Thymus (tissue), 11 donors: ENCODE measurements at regions not wholly inside any gene's neighbourhood (a gene's known extent, or its start where the extent isn't known, plus 50 kb on each side); places are given as distances from the start of the nearest gene placed in this dataset.
A peak's percentile ranks its signal among the peaks of the same experiment; 100 is the strongest.

Experiments used
- DNase-seq, 9 donors: peaks; one replicate each; pipeline ENCODE4 v3.0.0-alpha.2; 2013; ENCODE audit warnings: low spot score in 9 of 9, low read depth in 6 of 9, missing footprints in 1 of 9
- H3K27ac ChIP-seq, 2 donors: one replicate each; pipeline ENCODE4 v1.5.1; 2013; ENCODE audit warnings: control low read depth in 1 of 2, low read depth in 1 of 2, low read length in 1 of 2, mild to moderate bottlenecking in 1 of 2, moderate library complexity in 1 of 2
- H3K27me3 ChIP-seq, 2 donors: one replicate each; pipeline ENCODE4 v1.5.1; 2013; ENCODE audit warnings: low read length in 1 of 2; ENCODE audit not compliant: control insufficient read depth in 2 of 2, insufficient read depth in 1 of 2
- H3K36me3 ChIP-seq, 2 donors: one replicate each; pipeline ENCODE4 v1.5.1; 2013; ENCODE audit warnings: low read length in 1 of 2, mild to moderate bottlenecking in 1 of 2, moderate library complexity in 1 of 2; ENCODE audit not compliant: control insufficient read depth in 2 of 2, insufficient read depth in 2 of 2
- H3K4me1 ChIP-seq, 2 donors: one replicate each; pipeline ENCODE4 v1.5.1; 2013; ENCODE audit warnings: low read length in 2 of 2; ENCODE audit not compliant: control insufficient read depth in 2 of 2, insufficient read depth in 2 of 2
- H3K4me3 ChIP-seq, 2 donors: one replicate each; pipeline ENCODE4 v1.5.1; 2013; ENCODE audit warnings: low read length in 2 of 2, control low read depth in 1 of 2, mild to moderate bottlenecking in 1 of 2
- H3K9me3 ChIP-seq, 2 donors: one replicate each; pipeline ENCODE4 v1.5.1; 2013; ENCODE audit warnings: low read length in 1 of 2, mild to moderate bottlenecking in 1 of 2; ENCODE audit not compliant: control insufficient read depth in 2 of 2, insufficient read depth in 1 of 2
- WGBS: extraction: QIAGEN DNeasy Blood & Tissue Kit; methylation state at CpG from one replicate; pipeline ENCODE4 v1.1.7; 2013; 5-methylcytosine and 5-hydroxymethylcytosine counted together
- donor health status: healthy.

DNA sequence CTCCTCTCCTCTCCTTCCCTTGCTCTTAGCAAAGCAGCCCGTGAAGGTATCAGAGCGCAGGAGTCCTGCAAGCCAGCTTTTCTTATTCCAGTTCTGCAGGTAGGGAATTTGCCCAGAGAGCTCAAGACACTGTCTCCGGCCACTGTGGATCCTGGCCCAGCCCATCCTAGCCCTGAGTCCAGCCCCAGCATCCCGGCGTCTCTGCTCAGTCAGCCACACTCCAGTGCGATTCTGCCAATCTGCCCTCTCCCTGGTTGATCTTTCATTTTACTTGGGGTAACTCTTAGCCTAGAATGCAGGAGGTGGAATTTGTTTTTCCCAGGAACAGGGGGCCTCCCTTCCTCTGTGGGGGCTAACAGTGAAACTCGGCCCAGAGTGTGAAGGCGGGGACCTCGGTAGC lies 176.9 kb upstream of the GSE1 start:
- no peak overlapping the region for H3K4me3 ChIP-seq
- H3K27ac ChIP-seq, result peak overlapping the region in 1 of 2 donors; percentile 92
- 95% methylated on average over 9 of the region's 9 CpGs for WGBS
- H3K27me3 ChIP-seq, result no peaks in the 10 kb centered on the region
- H3K9me3 ChIP-seq, result no peaks in the 10 kb centered on the region
- no peak for DNase-seq
- H3K36me3 ChIP-seq, result no peaks in the 10 kb centered on the region
- H3K4me1 ChIP-seq, result peaks cover 47 to 96% of the 10 kb centered on the region in 2 donors

DNA sequence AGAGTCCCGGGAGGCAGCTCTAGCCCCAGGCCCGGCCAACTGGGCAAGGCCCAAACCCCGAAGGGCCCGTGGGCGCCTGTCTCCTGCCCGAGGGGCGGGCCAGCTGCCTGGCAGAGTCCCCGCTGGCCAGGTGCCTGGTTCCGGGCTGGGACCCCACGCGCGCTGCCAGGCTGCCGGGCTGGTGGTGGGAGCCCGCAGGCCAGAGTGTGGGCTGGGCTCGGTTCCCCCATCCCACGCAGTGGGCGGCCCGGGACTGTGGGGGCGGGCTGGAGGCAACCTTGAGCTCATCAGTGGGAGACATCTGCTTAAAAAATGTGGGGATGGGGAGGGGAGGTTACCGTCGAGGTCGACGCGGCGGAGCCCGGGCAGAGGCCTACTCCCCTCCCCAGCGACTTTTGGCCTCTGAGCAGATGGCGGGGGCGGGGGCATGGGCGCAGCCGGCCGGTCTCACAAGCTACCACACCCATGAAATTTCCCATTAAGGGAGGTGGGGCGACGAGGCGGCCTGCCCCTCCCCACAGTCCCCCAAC lies 176.4 kb upstream of the GSE1 start:
- peak in 2 of 9 donors; percentile 40 to 61 for DNase-seq
- 80% methylated on average over 35 of the region's 35 CpGs for WGBS
- no peak overlapping the region for H3K4me3 ChIP-seq
- no peaks in the 10 kb centered on the region for H3K27me3 ChIP-seq
- peak overlapping the region in 1 of 2 donors; percentile 92 for H3K27ac ChIP-seq
- peaks cover 47 to 95% of the 10 kb centered on the region in 2 donors for H3K4me1 ChIP-seq
- H3K9me3 ChIP-seq, result no peaks in the 10 kb centered on the region
- no peaks in the 10 kb centered on the region for H3K36me3 ChIP-seq

DNA sequence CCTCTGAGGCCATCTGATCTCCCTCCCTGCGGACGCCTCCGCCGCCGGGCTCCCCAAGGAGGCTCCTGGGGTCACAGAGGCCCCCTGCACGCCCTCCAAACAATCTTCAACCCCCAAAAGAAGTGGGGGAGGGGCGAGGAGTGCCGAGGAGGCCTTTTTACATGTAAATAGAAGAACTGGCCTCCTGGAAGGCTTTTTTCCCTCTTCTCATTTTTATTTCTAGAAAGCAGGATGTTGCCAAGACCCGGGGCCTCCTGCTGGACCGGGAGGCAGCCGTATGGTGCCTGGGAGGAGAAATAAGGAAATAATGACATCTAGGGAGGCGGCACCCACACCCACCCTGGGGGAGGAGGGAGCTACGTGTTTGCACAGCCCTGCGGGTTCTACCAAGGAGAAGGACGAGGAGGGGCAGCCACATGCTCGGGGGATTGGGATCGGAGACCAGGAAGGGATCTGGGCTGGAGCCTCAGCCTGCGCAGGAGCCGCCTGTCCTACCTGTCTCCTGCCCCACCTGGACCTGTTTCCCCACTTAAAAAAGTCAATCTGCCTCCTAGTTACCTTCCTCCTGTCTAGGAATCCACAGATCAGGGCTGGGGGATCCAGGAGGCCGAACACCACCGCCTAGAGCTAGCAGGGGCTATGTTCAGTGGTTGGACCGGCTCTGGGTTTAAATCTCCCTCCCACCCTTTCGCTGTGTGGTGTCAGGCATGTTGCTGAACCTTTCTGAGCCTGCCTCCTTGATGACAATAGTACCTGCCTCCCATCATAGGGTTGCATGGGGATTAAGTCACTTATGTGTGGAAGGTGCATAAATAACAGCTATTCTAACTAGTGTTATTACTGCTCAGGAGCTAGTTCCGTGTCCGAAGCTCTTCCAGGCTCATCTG lies 175.7 kb upstream of the GSE1 start:
- no peaks in the 10 kb centered on the region for H3K36me3 ChIP-seq
- H3K4me3 ChIP-seq, result no peak overlapping the region
- peak overlapping the region in 1 of 2 donors; percentile 92 for H3K27ac ChIP-seq
- no peaks in the 10 kb centered on the region for H3K9me3 ChIP-seq
- H3K27me3 ChIP-seq, result no peaks in the 10 kb centered on the region
- H3K4me1 ChIP-seq, result peaks cover 47 to 92% of the 10 kb centered on the region in 2 donors
- DNase-seq, result peak in 1 of 9 donors; percentile 67
- 81% methylated on average over 25 of the region's 25 CpGs for whole genome bisulfite sequencing

DNA sequence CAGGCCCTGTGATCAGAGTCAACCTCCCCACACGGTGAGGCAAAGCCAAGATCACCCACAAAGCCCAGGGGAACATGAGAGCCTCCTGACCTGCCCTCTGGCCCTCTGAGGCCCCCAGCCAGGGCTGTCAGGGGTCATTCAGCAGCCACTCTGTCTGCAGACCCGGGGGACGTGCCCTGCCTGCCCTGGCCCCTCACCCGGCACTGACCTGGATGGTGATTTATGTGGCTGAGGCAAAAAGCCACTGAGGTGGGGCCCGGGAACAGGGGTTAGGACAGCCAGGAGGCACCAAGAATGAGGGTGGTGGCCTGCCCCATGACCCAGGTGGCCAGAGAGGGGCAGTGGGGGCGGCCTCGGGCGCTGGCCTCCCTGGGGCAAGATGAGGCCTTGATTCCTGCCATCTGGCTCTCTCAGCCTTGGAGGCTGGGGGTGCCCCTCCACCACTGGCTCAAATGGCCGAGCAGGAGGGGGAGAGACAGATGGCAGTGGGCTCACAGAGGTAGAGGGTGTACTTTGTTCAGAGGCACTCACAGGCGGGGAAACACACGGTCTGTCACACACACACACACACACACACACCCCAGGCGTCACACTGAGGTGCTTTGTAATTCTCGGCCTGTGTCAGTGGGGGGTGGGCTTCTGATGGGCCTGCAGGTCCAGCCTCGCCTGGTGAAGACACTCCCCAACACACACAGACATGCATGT lies 174.0 kb upstream of the GSE1 start:
- no peaks in the 10 kb centered on the region for H3K9me3 ChIP-seq
- peaks cover 48 to 94% of the 10 kb centered on the region in 2 donors for H3K4me1 ChIP-seq
- H3K27me3 ChIP-seq, result no peaks in the 10 kb centered on the region
- 87% methylated on average over 14 of the region's 14 CpGs for WGBS
- no peak overlapping the region for H3K4me3 ChIP-seq
- no peak for DNase-seq
- peak overlapping the region in 1 of 2 donors; percentile 30 for H3K27ac ChIP-seq
- no peaks in the 10 kb centered on the region for H3K36me3 ChIP-seq

DNA sequence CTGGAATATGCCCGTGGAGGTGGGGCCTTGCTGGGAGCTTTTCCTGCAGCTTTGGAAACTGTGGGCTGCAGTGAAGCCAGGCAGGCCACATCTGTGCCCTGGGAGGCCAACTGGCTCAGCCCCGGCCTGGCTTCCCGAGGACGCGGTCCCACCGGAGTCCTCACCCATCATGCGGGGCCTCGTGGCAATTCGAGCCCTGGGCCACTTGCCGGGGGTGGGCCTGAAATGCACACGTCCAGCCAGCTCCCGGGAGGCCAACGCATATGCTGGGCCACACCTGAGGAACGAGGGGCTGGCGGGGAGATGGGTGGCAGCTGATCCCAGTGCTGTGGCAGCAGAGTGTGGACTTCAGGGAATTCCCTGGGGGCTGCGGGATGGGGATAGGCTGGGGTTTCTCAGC lies 172.4 kb upstream of the GSE1 start:
- Histone ChIP-seq H3K9me3 (peaks cover 0 to 1% of the 10 kb centered on the region in 2 donors), H3K4me1 (peaks cover 51 to 94% of the 10 kb centered on the region in 2 donors), H3K27me3 (no peaks in the 10 kb centered on the region), H3K27ac (no peak overlapping the region), H3K4me3 (no peak overlapping the region), H3K36me3 (no peaks in the 10 kb centered on the region)
- DNase-seq, result no peak
- 97% methylated on average over 16 of the region's 16 CpGs for WGBS

DNA sequence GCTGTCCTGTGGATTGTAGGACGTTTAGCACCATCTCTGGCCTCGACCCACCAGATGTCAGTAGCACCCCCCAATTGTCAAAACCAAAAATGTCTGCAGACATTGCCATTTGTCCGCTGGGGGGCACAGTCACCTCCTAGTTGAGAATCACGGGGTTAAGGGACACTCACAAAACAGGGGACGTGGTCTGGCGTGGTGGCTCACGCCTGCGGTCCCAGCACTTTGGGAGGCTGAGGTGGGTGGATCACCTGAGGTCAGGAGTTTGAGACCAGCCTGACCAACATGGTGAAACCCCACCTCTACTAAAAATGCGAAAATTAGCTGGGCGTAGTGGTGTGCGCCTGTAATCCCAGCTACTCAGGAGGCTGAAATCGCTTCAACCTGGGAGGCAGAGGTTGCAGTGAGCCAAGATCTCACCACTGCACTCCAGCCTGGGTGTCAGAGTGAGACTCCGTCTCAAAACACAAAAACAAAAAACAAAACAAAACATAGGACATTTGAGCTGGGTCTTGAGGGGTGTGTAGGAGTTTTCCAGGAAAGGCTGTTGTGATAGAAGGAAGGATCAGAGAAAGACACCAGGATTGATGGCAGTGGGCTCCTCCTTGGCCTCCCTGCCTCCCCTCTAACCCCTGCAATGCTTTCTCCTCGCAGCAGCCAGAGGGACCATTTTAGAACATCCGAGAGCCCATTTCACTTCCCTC lies 171.8 kb upstream of the GSE1 start:
- no peaks in the 10 kb centered on the region for H3K36me3 ChIP-seq
- peaks cover 51 to 94% of the 10 kb centered on the region in 2 donors for H3K4me1 ChIP-seq
- WGBS, result 95% methylated on average over 15 of the region's 15 CpGs
- no peak overlapping the region for H3K4me3 ChIP-seq
- peaks cover 0 to 1% of the 10 kb centered on the region in 2 donors for H3K9me3 ChIP-seq
- H3K27ac ChIP-seq, result no peak overlapping the region
- H3K27me3 ChIP-seq, result no peaks in the 10 kb centered on the region
- DNase-seq, result no peak

DNA sequence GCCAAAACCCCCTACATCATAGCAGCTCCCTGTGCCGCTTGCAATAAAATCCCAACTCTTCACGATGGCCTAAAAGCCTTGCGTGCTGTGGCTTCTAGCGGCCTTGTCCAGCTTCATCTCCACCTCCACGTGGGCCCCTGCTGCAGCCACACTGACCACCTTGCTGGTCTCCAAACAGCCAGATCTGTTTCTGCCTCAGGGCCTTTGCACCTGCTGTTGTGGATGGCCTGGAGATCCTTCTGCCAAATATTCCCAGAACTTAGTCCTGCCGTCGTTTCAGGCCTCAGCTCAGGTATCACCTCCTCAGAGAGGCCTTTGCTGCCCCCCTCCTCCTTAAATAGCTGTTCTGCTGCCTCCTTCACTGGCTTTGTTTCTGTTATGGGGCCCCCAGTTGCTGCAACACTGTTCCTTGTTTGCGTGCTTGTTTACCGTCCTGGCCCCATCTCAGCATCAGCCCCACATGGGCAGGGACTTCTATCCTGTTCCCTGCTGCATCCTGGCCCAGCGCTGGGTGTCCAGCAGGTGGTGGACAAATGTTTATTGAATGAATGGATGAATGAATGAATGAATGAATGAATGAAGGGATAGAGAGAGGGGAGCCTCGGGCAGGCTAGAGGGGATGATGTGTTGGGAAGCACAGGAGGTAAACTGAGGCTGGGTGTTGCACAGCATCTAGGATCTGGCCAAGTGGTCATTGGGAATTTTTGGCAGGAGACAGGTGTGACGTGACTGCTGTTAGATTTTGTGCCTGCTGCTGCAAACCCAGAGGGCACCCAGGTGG lies 171.0 kb upstream of the GSE1 start:
- peaks cover 51 to 94% of the 10 kb centered on the region in 2 donors for H3K4me1 ChIP-seq
- no peak overlapping the region for H3K27ac ChIP-seq
- WGBS, result 96% methylated on average over 12 of the region's 12 CpGs
- no peak for DNase-seq
- H3K4me3 ChIP-seq, result no peak overlapping the region
- H3K36me3 ChIP-seq, result no peaks in the 10 kb centered on the region
- no peaks in the 10 kb centered on the region for H3K27me3 ChIP-seq
- peaks cover 0 to 1% of the 10 kb centered on the region in 2 donors for H3K9me3 ChIP-seq

DNA sequence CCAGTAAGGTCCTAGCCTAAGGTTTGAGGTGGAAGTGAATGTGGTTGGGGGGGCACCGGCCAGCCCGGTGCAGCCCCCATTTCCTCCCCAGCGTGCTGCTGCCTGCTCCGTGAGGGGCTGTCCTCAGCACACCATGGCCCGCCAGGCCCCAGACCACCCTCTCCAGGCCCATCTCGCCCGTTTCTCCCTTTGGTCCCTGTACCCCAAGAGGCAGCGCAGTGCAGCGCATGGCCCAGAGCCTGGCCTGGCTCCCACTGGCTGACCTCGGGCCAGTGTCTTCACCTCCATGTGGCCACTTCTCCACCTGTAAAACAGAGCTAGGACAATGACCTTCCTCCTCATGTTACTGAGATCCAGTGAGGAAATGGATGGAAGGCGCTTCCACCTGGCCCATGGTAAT lies 170.0 kb upstream of the GSE1 start:
- peaks cover 0 to 1% of the 10 kb centered on the region in 2 donors for H3K9me3 ChIP-seq
- DNase-seq, result no peak
- WGBS, result 93% methylated on average over 11 of the region's 11 CpGs

More for the DNA sequence above, 170.0 kb upstream of the GSE1 start:
- peaks cover 55 to 94% of the 10 kb centered on the region in 2 donors for H3K4me1 ChIP-seq
- no peak overlapping the region for H3K4me3 ChIP-seq
- H3K27ac ChIP-seq, result peak overlapping the region in 1 of 2 donors; percentile 61
- H3K27me3 ChIP-seq, result no peaks in the 10 kb centered on the region
- H3K36me3 ChIP-seq, result no peaks in the 10 kb centered on the region
